GM13976 (cell line): ENCODE measurements at regions not wholly inside any gene's neighbourhood (a gene's known extent, or its start where the extent isn't known, plus 50 kb on each side); places are given as distances from the start of the nearest gene placed in this dataset.

ENCODE experiments used
- DNase-seq: peaks from one replicate; pipeline ENCODE4 v3.0.0; 2012; ENCODE audit warnings: low spot score
- in situ Hi-C: fragments of 300-500 bp; cut with MboI; formaldehyde crosslinking; loops from one replicate; pipeline ENCODE4 v1.12.0; 2022; ENCODE audit warnings: low sequenced_read_pairs, mixed read lengths, inconsistent platforms; ENCODE audit not compliant: unreplicated experiment
- TF ChIP-seq, protein P1 (sequence below): IDR thresholded peaks from 2 replicates; pipeline ENCODE4 v1.5.1; 2012; ENCODE audit warnings: borderline replicate concordance, mild to moderate bottlenecking; ENCODE audit not compliant: insufficient read depth; ENCODE audit errors: extremely low read depth, missing control alignments, control extremely low read depth

DNA sequence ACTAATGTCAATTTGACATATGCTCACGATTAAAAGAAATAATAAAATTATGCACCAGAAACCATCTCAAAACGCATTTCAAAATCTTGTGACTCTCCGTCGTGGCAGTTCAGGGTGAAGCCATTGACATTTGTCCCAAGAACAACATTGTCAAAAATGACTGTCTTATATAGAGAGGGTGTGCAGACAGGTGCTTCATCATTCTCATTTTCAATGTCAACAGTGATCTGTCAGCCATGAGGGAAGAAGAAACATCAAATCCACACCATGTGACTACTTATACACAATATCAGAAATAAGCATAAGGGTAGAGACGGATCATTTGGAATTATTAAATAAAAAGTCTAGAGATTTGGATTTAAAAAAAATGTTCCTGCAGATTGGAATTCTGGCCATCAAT, 65.1 kb upstream of the C3orf49 start:
- TF ChIP-seq, protein P1, sequence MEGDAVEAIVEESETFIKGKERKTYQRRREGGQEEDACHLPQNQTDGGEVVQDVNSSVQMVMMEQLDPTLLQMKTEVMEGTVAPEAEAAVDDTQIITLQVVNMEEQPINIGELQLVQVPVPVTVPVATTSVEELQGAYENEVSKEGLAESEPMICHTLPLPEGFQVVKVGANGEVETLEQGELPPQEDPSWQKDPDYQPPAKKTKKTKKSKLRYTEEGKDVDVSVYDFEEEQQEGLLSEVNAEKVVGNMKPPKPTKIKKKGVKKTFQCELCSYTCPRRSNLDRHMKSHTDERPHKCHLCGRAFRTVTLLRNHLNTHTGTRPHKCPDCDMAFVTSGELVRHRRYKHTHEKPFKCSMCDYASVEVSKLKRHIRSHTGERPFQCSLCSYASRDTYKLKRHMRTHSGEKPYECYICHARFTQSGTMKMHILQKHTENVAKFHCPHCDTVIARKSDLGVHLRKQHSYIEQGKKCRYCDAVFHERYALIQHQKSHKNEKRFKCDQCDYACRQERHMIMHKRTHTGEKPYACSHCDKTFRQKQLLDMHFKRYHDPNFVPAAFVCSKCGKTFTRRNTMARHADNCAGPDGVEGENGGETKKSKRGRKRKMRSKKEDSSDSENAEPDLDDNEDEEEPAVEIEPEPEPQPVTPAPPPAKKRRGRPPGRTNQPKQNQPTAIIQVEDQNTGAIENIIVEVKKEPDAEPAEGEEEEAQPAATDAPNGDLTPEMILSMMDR, result no peak
- no peak for DNase-seq
- in situ Hi-C loops, result no loop called here

- no peak for DNase-seq
- TF ChIP-seq, protein P1, result no peak
- in situ Hi-C loops, result no loop called here
Observed at GRCh38 chr3:63762180-63762579, 56.9 kb upstream of the C3orf49 start.

DNA sequence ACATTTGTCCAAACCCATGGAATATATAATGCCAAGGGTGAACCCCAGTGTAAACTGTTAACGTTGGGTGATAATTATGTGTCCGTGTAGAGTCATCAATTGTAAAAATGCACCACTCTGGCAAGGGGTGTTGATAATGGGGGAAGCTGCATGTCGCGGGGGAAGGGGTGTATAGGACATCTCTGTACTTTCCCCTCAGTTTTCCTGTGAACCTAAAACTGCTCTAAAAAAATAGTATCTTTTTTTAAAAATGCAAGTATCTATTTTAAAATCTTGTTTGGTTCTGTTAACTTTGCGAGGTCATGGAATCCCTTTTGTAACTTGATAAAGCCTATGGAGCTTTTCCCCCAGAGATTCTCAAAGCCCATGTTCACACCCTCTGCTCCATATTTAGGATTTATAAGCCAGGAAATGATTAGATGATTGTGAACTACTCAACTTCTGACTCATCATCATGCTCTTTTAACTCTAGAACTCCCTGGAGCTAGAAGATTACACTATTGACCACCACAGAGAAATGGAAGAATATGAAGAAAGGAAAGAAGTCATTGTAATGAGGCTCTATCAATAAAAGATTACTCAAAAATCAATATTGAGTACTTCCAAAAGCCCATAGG, 56.1 kb upstream of the C3orf49 start:
- TF ChIP-seq, protein P1, result no peak
- in situ Hi-C loops, result no loop called here
- no peak for DNase-seq

DNA sequence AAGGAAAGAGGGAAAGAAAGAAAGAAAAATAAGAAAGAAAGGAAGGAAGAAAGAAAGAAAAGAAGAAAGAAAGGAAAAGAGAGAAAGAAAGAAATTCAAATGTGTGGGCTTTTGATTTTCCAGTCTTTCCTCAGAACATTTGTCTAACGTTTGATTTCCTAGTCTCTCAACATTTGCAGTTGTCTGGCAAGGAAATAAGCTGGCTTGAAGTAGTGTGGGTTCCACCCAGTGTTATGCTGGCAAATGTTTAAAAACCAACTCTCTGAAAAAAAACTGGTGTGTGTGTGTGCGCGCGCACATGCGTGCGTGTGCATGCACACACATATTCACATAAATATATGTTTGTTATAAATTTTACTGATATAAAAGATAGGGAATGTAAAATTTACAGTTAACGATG, 54.6 kb upstream of the C3orf49 start:
- TF ChIP-seq, protein P1, result no peak
- in situ Hi-C loops, result no loop called here
- no peak for DNase-seq

GRCh38 chr3:63766261-63766660, 52.8 kb upstream of the C3orf49 start:
- DNase-seq, result no peak
- TF ChIP-seq, protein P1, result no peak
- in situ Hi-C loops, result no loop called here

- TF ChIP-seq, protein P1, result no peak
- in situ Hi-C loops, result no loop called here
Observed at GRCh38 chr3:63768386-63768785, 50.7 kb upstream of the C3orf49 start.

GRCh38 chr3:63768888-63769287, 50.2 kb upstream of the C3orf49 start:
- TF ChIP-seq, protein P1, result no peak
- DNase-seq, result no peak
- in situ Hi-C loops, result no loop called here

More at GRCh38 chr3:63768386-63768785, 50.7 kb upstream of the C3orf49 start:
- DNase-seq, result no peak
